OCI-LY3 (cell line): ENCODE measurements at regions not wholly inside any gene's neighbourhood (a gene's known extent, or its start where the extent isn't known, plus 50 kb on each side); places are given as distances from the start of the nearest gene placed in this dataset.

ENCODE experiments used
- CTCF ChIP-seq: fragments of 200-600, 300-600 bp; sonication (generic); IDR thresholded peaks from 2 replicates; pipeline ENCODE4 v1.5.1; 2014; ENCODE audit warnings: antibody characterized with exemption, low read length, low read depth
- EZH2phosphoT487 ChIP-seq: fragments of 200-600 bp; shearing (Covaris generic); IDR thresholded peaks from 2 replicates; pipeline ENCODE4 v1.6.1; 2018; ENCODE audit warnings: antibody characterized with exemption, mixed run types, low read depth

- TF ChIP-seq CTCF, result no peak
- no peak for TF ChIP-seq EZH2phosphoT487
These were observed 457.7 kb downstream of the CETN3 start for GRCh38 chr5:89951876-89952275.
